HG02588 (cell line): ENCODE measurements at regions not wholly inside any gene's neighbourhood (a gene's known extent, or its start where the extent isn't known, plus 50 kb on each side); places are given as distances from the start of the nearest gene placed in this dataset.
A peak's percentile ranks its signal among the peaks of the same experiment; 100 is the strongest.
"Not testable (repeated sequence)": the region's sequence is repeated elsewhere in the genome, so short reads cannot be mapped to it uniquely, and the experiment has no call there.

Experiments used
- ATAC-seq: cut with Tn5 transposase; IDR thresholded peaks from one replicate; pipeline ENCODE4 v1.9.1; 2021; ENCODE audit warnings: mild to moderate bottlenecking, moderate library complexity; ENCODE audit not compliant: unreplicated experiment

DNA sequence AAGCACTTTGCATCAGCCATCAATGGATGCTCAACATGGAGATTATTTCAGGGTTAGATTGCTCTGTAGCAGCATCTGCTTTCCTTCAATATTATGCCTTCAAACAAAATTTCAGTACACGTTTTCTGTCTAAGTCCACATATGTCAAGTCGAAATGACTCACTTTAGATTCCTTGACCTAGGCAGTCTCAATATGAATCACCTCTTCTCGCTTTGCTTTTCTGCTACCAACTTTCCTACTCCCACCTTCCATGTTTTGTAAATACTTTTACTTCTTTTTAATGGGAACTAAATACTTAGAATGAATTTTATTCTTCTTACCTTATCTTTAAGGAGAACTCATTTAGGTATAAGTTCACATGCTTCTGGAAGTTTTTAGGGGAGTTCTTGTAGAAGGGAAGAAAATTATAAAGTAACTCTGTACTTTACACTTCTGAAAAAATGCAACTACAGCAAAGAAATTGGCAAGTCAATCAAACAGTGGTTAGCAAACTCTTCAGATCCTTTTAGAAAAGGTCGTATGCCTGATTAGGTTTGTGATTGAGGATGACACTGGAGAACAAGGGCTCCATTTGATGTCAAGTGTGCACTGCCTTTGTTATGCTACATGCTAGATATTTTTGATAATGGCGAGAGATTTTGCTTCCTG is 478.5 kb upstream of the SMARCA2 start:
- ATAC-seq: no peak

DNA sequence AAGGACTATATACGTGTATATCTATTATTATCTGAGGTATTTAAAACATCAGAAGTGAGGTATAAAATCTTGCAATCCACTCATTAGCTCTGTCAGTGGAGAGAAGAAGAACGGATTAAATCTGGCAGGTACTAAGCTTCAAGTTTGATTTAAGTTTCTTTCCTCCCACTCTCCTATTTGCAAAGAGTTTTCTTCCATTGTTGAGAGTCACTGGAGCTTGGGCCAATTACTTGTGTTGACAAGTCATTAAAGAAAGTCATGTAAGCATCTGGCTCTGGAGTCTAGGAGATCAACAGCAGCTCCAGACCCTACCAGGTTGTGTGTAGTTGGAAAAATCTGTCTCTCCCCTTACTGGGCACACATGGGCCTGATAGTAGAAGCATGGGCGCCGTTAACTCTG is 476.8 kb upstream of the SMARCA2 start:
- no peak for ATAC-seq

DNA sequence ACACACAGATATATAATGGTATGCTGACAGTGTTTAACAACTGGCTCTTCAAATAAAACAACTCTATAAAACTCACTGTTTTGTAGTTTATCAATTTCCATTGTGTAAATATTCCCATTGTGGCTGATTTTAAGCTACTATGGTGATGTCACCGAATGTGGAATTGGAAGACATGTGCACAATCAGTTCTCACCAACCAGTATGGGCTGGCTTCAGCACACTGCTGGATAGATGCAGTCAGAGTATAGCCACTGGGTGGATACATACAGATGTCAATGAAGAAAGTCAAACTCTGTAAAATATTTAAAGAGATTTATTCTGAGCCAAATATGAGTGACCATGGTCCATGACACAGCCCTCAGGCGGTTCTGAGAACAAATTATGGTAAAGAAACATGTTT is 475.9 kb upstream of the SMARCA2 start:
- ATAC-seq: no peak

DNA sequence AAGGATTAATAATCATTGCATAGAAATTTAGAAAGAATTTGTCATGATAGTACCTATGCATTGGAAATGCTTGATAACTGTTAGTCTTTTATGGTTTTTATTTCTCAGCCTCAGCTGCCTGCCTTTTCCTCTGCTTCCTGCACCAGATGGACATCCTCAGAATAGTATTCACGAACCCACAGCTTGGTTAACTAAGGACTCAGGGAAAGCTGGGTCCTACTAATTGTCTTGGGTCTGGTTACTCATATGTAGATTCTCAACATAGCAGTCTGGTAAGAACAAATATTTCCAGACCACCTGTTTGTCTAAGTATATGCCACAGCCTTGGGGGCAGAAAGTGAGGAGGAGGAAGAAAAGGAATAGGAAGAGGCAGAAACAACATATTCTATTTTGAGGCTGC is 464.5 kb upstream of the SMARCA2 start:
- ATAC-seq: no peak

DNA sequence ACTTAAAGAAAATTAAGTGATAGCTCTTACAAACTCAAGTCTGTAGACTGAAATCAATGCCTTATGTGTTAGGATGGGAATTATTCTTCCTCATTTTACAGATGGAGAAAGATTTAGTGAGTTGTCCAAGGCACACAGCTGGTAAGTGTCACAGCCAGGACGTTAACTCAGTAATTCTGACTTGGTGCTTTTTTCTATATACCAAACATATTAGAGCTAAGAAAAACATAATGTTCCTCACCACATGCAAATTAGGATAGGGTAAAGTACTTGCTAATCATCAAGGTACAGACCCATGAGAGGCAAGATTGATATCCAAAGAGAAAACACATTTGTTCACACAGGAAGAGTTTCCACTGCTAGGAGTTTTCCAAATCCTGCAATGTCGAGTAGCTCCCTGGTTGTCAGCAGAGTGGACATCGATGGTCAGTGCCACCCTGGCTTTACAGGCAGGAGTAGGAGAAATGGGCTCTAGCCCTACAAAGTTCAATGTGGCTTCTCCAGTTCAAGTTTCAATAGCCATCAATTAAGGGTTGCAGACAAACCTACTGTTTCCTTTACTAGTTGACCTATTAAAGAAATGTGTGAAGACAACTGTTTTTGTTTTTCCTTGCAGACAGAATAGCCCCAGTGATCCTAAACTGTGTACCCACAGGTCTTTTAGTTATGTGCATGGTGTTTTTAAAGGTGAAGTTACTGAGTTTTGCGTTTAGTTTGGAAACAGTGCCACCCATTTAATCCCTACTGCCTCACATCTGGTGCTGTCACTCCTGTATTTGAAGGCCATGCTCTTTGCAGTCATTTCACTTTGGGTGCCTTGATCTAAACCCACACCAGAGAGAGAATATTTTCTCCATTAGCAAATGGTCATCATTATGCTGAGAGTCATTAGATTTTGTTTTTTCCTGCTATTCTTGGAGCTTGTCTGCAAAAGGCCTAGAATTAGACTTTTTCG is 460.8 kb upstream of the SMARCA2 start:
- no peak for ATAC-seq

DNA sequence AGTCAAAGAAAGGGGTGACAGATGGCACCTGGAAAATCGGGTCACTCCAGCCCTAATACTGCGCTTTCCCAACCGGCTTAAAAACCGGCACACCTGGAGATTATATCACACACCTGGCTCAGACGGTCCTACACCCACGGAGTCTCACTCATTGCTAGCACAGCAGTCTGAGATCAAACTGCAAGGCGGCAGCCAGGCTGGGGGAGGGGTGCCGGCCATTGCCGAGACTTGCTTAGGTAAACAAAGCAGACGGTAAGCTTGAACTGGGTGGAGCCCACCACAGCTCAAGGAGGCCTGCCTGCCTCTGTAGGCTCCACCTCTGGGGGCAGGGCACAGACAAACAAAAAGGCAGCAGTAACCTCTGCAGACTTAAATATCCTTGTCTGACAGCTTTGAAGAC is 456.5 kb upstream of the SMARCA2 start:
- ATAC-seq: not testable (repeated sequence)

DNA sequence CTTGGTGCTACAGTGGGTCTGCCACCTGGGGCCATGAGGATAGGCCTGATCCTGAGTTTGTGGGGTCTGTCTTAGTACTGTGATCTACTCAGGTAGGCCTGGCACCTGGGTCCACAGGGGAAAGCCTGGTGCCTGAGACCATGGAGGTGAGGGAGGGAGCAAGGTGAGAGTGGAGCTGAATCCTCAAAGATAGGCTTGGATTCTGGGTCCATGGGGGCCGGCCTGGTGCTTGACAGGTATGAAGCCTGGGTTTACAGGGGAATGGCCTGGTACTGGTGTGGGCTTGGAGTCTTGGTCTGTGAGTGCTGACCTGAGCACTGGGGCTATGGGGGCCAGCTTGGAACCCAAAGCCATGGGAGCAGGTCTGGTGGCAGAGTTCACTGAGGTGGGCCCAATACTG is 439.2 kb upstream of the SMARCA2 start:
- no peak for ATAC-seq

DNA sequence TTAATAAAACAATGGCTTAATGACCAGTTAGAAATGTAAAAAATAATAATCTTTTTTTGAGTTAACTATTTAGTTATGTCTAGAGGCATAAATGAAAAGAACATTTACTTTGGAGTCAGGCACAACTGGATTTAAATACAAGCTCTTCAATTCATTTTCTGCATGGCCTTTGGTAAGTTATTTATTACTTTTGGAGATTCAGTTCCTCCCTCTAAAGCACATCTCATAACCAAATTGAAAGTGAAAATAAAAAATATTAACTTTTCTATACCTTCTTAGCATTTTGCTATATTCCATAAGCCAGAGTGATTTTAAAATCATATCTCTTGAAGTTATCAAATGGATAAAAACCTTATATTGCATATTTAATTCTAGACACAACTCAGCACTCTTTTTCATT is 434.9 kb upstream of the SMARCA2 start:
- peak; percentile 79 for ATAC-seq

DNA sequence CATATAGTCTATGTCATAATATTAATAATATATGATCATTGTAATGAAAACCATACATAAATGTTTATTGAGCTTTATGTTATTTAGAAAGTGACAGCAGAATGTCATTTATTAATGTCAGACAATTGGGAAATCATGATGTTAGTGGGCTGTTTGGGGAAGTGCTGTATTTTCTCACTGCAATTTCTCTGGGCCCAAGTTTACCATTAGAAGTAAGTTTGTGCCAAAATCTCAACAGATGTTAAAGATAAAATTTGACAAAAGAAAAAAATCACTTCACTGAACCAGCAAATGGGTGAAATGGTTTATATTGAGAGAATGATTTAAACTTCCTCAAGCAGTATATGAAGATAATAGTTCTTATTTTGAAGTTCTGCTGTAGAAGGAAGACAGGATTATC is 433.2 kb upstream of the SMARCA2 start:
- ATAC-seq: no peak

DNA sequence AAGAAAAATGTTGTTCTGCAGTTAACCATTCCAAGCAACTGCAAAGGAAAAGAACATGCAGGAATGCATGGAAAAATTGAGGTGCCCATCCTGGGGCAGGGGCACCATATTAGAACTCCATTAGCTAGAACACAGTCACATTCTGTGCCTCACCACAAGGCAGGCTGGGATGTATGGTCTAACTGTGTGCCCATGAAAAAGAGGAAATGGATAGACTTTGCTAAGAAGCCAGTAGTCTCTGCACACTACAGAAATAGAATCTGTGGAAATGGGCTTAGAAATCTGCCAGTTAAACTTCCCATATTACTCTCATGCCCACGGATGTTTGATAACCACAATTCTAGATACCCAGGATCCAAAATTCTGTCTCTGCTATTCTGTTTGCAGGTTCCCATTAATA is 423.8 kb upstream of the SMARCA2 start:
- ATAC-seq: no peak

DNA sequence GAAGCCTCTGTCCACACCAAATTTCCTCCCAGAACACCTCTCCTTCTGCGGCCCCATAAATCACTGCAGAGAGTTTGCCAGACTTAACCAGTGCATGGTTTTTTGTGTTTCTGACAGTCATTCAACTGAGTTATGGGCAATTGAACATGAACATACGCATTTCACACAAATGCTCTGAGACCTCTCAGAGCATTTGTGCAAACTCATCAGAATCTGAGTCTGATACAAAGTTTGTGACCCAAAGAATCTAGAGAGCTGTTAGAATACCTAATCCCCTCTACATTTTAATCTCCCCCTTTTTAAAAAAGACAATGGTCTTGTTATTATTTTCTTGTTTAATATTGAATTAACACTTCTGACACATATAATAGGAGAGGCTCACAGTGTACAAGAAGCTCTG is 416.9 kb upstream of the SMARCA2 start:
- no peak for ATAC-seq

DNA sequence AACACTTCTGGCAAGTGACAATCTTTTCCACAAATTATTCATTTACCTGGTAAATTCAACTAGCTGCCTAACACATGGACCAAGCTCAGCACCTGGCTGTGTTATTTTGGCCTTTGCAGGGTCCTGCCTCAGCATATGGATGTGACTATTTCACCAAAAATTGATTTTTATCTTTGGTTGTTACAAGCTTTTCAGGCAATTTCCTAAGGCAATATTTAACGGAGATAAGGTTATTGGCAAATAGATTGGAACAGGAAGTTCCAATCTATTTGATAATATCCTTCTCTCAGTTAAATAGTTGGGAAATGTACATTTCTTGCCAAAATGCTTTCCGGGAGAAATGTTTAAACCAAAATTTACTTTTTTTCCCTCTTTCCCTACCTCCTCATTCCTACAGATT is 415.2 kb upstream of the SMARCA2 start:
- no peak for ATAC-seq

DNA sequence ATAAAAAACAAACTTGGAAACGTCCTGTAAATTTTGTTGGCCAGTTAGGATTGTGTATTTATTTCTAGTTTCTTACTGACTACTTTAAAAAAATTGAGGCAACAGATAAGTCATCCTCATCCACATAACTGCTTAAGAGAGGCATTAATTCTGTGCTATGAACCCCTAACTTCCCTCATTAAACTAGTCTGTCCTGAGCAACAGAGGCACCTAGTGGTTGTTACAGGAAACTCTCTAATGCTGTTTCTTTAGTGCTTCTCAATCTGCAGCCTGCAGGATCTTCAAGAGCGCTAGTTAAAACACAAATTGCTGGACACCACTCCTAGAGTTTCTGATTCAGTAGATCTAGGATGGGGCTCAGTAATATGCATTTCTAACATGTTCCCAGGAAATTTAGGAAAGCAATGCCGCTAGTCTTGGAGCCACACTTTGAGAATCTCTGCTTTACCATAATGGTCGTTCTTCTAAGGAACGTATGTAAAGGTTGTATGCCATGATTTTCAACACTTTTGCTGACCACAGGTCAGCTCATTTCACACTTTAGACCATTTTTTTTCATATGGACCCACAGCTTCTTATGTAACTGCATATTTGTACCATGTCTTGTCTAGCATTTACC is 410.1 kb upstream of the SMARCA2 start:
- no peak for ATAC-seq

DNA sequence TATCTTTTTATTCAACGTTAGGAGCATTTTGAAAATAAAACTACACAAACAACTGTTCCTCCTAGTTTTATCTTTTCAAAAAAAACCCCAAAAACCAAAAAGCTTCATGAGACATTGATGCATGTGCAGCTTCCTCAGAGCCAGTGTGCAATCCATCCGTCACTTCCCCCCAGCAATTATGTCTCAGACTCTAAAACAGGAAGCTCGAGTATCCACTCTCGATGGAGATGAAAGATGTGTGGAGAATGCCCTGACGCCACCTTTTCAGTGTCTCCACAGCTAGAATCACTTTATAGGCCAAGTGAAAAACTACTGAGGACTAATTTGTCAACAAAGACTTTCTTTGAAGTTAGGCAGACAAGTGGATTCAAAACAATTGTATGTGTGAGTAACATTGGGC is 408.9 kb upstream of the SMARCA2 start:
- no peak for ATAC-seq

DNA sequence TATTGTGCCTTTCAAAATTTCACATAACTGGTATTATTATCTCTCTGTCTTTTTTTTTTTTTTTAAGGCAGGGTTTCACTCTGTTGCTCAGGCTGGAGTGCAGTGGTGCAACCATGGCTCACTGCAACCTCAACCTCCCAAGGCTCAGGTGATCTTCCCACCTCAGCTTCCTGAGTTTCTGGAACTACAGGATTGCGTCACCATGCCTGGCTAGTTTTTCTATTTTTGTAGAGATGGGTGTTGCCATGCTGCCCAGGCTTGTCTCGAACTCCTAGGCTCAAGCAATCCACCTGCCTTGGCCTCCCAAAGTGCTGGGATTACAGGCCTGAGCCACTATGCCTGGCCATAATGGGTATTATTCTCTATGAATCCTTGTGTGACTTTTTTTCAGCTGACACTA is 402.3 kb upstream of the SMARCA2 start:
- no peak for ATAC-seq

DNA sequence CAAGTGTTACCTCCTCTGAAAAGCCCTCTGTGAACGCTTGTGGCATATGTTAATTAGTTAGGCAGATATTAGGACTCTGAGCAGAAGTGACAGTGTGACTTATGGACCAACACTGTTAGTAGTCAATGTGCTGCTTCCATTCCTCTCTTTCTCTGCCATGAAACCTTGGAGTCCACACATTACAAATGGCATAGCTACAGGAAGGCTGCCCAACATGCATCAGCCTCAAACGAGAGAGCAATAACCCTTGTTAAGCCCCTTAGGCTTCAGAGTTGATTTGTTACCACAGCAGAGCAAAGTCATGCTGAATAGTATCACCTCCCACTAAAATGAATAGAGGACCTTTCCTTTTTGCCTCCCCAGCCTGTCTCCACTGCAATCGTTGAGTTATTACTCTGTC is 397.7 kb upstream of the SMARCA2 start:
- ATAC-seq: no peak

DNA sequence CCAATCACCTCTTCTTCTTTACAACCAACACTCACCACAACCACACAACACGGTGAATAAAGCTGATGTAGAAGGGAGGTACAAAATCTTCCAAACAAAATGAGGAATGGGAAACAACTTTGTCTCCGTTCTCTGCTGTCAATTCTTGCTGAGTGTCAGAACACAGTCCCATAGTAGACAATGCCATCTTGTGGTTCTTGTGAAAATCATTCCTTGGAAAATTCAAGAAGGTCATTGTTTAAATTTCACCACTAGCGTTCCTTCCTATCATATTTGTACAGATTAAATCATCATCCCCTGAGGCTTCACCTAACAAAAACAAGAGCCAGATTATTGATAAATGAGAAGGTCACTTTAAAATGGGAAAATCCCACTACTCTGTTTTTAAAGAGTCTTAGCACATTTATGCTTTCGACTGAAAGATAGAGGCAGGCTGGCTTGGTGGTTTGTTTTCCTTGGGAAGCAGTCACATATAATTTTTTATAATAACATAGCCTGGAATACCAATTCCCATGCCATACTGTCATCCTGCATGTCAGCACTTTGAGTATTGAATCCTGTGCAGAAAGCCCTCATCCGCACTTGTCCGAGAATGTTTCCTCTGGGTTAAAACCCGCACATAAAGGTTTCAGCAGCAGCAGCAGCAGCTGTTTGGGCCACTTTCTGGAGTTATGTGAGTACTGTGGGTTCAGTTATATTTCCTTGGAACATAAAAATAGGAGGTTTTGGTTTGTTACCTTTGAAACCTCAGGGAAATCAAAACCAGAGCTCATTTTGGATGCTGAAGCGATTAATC is 395.0 kb upstream of the SMARCA2 start:
- ATAC-seq: no peak

DNA sequence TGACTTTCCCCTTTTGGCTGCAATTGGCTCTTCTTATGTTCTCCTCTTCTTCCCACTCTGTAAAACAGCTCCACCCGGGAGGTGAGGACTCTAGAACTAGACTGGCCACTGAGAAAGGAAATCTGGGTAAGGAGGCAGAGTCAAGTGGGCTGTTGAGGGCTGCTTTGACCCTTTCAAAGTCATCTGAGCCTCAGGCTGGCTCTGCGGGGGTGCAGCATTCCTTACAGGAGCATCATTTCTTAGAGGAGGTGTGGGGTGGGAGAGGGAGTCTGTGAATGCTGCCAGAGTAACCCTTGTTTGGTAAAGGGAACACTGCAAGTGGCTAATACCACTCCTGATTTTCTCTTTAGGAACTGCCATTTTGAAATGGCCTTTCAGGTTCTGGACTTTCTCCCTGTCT is 377.7 kb upstream of the SMARCA2 start:
- ATAC-seq: no peak

DNA sequence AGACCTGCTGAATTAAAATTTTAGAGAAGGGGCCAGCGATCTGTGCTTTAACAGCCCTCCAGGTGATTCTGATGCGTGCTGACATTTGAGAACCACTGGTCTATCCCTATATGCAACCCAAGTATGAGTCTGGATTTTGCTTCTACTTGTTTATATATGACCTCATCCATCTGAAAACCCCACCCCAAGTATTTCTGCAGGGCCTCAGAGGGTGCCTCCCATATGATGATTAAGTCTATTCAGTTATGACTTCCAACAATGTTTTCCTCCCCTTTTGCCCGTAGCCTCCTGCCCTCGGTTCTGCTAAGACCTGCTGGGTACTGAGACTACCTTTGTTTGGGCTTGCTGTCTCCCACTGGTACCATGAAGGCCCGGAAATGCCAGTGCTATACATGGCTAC is 376.0 kb upstream of the SMARCA2 start:
- ATAC-seq: no peak

DNA sequence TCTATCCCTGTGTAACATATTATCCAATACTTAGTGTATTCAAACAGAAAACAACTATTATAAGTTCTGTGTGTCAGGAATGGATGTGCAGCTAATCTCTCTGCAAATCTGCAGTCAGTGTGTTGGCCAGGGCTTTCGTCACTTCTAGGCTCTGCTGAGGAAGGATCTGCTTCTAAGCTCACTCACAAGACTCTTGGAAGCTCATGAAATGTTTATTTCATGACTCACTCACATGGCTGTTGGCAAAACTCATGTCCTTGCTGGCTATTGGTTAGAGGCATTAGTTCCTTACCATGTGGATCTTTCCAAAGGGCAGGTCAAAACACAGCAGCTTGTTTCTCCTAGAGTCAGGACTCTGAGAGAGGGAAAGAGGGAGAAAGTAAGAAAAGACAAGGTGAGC is 367.4 kb upstream of the SMARCA2 start:
- no peak for ATAC-seq

DNA sequence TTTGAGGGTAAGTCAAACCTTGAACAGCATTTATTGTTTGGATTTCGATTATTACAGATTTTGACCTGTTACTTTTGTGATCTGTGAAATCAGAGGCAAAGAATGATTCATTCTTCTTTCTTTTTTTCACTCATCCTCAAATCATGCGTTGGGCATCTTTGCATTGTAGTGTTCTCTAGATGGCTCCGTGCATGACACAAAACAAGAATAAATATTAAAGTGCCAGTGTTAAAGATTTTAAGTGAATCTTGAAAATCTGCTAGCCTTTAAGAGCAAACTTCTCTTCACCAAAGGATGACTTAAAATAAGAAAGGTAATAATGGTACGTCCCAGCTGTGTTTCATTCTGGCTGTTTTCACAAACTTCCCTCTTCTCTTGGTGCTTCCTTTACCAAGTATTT is 361.9 kb upstream of the SMARCA2 start:
- no peak for ATAC-seq
